Ascending aorta (tissue), 2 donors: ENCODE measurements at regions not wholly inside any gene's neighbourhood (a gene's known extent, or its start where the extent isn't known, plus 50 kb on each side); places are given as distances from the start of the nearest gene placed in this dataset.
A peak's percentile ranks its signal among the peaks of the same experiment; 100 is the strongest.

Experiments used
- DNase-seq, 2 donors: peaks; one replicate each; pipeline ENCODE4 v3.0.0-alpha.2; 2019; ENCODE audit warnings: low spot score in 2 of 2
- H3K27ac ChIP-seq, 2 donors: fragments of 200-600 bp; sonication (generic); one replicate each; pipeline ENCODE4 v1.5.1; 2016 to 2017; ENCODE audit warnings: mild to moderate bottlenecking in 1 of 2
- H3K27me3 ChIP-seq: fragments of 200-600 bp; sonication (generic); one replicate; pipeline ENCODE4 v1.5.1; 2017
- H3K36me3 ChIP-seq, 2 donors: fragments of 200-600 bp; sonication (generic); one replicate each; pipeline ENCODE4 v1.5.1; 2016
- H3K4me1 ChIP-seq, 2 donors: fragments of 200-600 bp; sonication (generic); one replicate each; pipeline ENCODE4 v1.5.1; 2016 to 2017; ENCODE audit warnings: mild to moderate bottlenecking in 1 of 2
- H3K4me3 ChIP-seq, 2 donors: fragments of 200-600 bp; sonication (generic); one replicate each; pipeline ENCODE4 v1.5.1; 2016 to 2017; ENCODE audit warnings: mild to moderate bottlenecking in 1 of 2
- H3K9me3 ChIP-seq, 2 donors: fragments of 200-600 bp; sonication (generic); one replicate each; pipeline ENCODE4 v1.5.1; 2016
- CTCF ChIP-seq, 3 experiments: fragments of 200-600 bp in 2 of 3; fragments of 450-650 bp in 1 of 3; sonication (generic) in 2 of 3; IDR thresholded peaks; one replicate each; pipeline ENCODE4 v1.5.1; 2016 to 2019; ENCODE audit warnings: antibody characterized with exemption in 3 of 3, mild to moderate bottlenecking in 1 of 3, moderate library complexity in 1 of 3
- intact Hi-C: fragments of 100-400 bp; cut with DNase I; formaldehyde crosslinking; loops from one replicate; pipeline ENCODE4 v1.15.1; 2023

- no peak for TF ChIP-seq CTCF (IDR thresholded peaks at IDR 0.05)
- H3K27ac ChIP-seq, result peak overlapping the region in 1 of 2 donors; percentile 18
- no peaks in the 10 kb centered on the region for H3K9me3 ChIP-seq
- intact Hi-C loops, result no loop called here
- no peak overlapping the region for H3K4me3 ChIP-seq
- DNase-seq, result no peak
- H3K27me3 ChIP-seq, result no peaks in the 10 kb centered on the region
- no peaks in the 10 kb centered on the region for H3K36me3 ChIP-seq
- H3K4me1 ChIP-seq, result no peaks in the 10 kb centered on the region
These were observed 70.4 kb upstream of the PTPN1 start for GRCh38 chr20:50439539-50440453.

GRCh38 chr20:50442512-50442911 lies 67.7 kb upstream of the PTPN1 start:
- no peak overlapping the region for H3K4me3 ChIP-seq
- intact Hi-C loops, result no loop called here
- H3K27ac ChIP-seq, result no peak overlapping the region
- no peaks in the 10 kb centered on the region for H3K9me3 ChIP-seq
- no peaks in the 10 kb centered on the region for H3K27me3 ChIP-seq
- DNase-seq, result no peak
- no peaks in the 10 kb centered on the region for H3K36me3 ChIP-seq
- no peak for TF ChIP-seq CTCF (IDR thresholded peaks at IDR 0.05)
- no peaks in the 10 kb centered on the region for H3K4me1 ChIP-seq

- Histone ChIP-seq H3K4me1 (peaks cover 0 to 2% of the 10 kb centered on the region in 2 donors), H3K27ac (no peak overlapping the region), H3K27me3 (no peaks in the 10 kb centered on the region), H3K36me3 (no peaks in the 10 kb centered on the region), H3K4me3 (no peak overlapping the region), H3K9me3 (no peaks in the 10 kb centered on the region)
- DNase-seq, result no peak
- intact Hi-C loops, result no loop called here
- TF ChIP-seq CTCF (IDR thresholded peaks at IDR 0.05), result no peak
These were observed 64.6 kb upstream of the PTPN1 start for GRCh38 chr20:50445354-50446151.

- no peaks in the 10 kb centered on the region for H3K36me3 ChIP-seq
- H3K4me3 ChIP-seq, result no peak overlapping the region
- peaks cover 0 to 7% of the 10 kb centered on the region in 2 donors for H3K4me1 ChIP-seq
- no peak for DNase-seq
- H3K27me3 ChIP-seq, result no peaks in the 10 kb centered on the region
- H3K9me3 ChIP-seq, result no peaks in the 10 kb centered on the region
- intact Hi-C loops, result no loop called here
- no peak for TF ChIP-seq CTCF (IDR thresholded peaks at IDR 0.05)
- H3K27ac ChIP-seq, result no peak overlapping the region
These were observed 63.7 kb upstream of the PTPN1 start for GRCh38 chr20:50446351-50447101.

GRCh38 chr20:50447102-50447804 lies 62.9 kb upstream of the PTPN1 start:
- H3K9me3 ChIP-seq, result no peaks in the 10 kb centered on the region
- intact Hi-C loops, result no loop called here

More at GRCh38 chr20:50447102-50447804, 62.9 kb upstream of the PTPN1 start:
- H3K36me3 ChIP-seq, result no peaks in the 10 kb centered on the region
- DNase-seq, result no peak
- no peaks in the 10 kb centered on the region for H3K27me3 ChIP-seq
- H3K4me3 ChIP-seq, result no peak overlapping the region
- H3K4me1 ChIP-seq, result peaks cover 0 to 7% of the 10 kb centered on the region in 2 donors
- no peak for TF ChIP-seq CTCF (IDR thresholded peaks at IDR 0.05)
- H3K27ac ChIP-seq, result no peak overlapping the region
